ENCODE measurements at regions not wholly inside any gene's neighbourhood (a gene's known extent, or its start where the extent isn't known, plus 50 kb on each side); places are given as distances from the start of the nearest gene placed in this dataset.

- no peak for TF ChIP-seq EZH2 (IDR thresholded peaks at IDR 0.05; ENCODE audit: low read depth, low read length, severe bottlenecking)
- no peak for TF ChIP-seq CTCF (IDR thresholded peaks at IDR 0.05; ENCODE audit: control extremely low read depth in 1 of 3, insufficient read depth in 1 of 3, low read depth in 1 of 3, low read length in 3 of 3)
- no peak for TF ChIP-seq POLR2AphosphoS5 (IDR thresholded peaks at IDR 0.05; ENCODE audit: low read depth, low read length)
- no peak for TF ChIP-seq USF2 (IDR thresholded peaks at IDR 0.05; ENCODE audit: low read length)
- TF ChIP-seq JUN (IDR thresholded peaks at IDR 0.05; ENCODE audit: low read depth, low read length) = no peak
- TF ChIP-seq TAF1 (IDR thresholded peaks at IDR 0.05; ENCODE audit: low read depth, low read length) = no peak
- TF ChIP-seq RFX5 (IDR thresholded peaks at IDR 0.05; ENCODE audit: borderline replicate concordance, low read depth, low read length) = no peak
These were observed 580.3 kb upstream of the ZFP42 start for GRCh38 chr4:187415231-187415630.

Measured in H1 (cell line).